AG09319 (cell line): ENCODE measurements at regions not wholly inside any gene's neighbourhood (a gene's known extent, or its start where the extent isn't known, plus 50 kb on each side); places are given as distances from the start of the nearest gene placed in this dataset.

ENCODE experiments used
- DNase-seq: peaks from one replicate; pipeline ENCODE4 v3.0.0-alpha.2; 2010; ENCODE audit warnings: low read depth; ENCODE audit errors: extremely low read depth
- TF ChIP-seq, protein P1 (sequence below): IDR thresholded peaks from 2 replicates; pipeline ENCODE4 v1.5.1; 2011; ENCODE audit warnings: low read depth, mild to moderate bottlenecking, inconsistent platforms, low read length, moderate library complexity

DNA sequence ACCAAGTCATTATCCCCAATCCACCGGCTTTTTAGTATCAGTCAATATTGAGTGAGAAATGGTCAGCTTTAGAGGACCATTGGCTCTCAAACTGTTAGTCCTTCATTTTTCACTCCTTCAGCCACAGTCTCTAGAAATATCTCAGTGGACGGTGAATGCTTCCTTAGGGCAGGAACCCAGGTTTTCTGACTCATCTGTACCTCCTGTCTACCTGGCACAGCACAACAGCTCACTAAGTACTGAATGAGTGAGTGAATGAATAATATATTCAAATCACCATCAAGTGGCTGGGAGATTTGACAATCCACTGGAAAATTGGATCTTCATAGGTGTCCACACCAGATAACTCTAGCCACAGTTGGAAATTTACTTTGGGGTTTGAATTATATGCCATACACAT, 609.5 kb upstream of the CLINT1 start:
- TF ChIP-seq, protein P1, sequence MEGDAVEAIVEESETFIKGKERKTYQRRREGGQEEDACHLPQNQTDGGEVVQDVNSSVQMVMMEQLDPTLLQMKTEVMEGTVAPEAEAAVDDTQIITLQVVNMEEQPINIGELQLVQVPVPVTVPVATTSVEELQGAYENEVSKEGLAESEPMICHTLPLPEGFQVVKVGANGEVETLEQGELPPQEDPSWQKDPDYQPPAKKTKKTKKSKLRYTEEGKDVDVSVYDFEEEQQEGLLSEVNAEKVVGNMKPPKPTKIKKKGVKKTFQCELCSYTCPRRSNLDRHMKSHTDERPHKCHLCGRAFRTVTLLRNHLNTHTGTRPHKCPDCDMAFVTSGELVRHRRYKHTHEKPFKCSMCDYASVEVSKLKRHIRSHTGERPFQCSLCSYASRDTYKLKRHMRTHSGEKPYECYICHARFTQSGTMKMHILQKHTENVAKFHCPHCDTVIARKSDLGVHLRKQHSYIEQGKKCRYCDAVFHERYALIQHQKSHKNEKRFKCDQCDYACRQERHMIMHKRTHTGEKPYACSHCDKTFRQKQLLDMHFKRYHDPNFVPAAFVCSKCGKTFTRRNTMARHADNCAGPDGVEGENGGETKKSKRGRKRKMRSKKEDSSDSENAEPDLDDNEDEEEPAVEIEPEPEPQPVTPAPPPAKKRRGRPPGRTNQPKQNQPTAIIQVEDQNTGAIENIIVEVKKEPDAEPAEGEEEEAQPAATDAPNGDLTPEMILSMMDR = no peak
- no peak for DNase-seq

DNA sequence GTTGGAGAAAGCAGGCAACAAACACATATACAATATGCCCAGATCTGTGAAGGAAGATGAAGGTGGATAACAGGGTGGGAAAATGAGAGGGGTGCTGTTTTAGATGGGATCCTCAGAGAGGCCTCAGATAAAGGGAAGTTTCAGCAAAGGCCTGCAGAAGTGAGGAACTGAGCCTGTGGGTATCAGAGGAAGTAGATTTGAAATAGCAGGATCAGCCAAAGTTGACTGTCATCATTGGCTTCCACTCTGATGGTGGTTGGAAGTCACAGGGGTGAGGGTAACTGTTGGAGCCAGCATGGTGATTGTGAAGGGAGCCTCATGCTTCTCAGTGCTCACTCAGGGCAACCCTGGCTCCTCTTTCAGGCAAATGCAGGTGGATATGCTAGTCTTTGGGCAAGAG, 607.2 kb upstream of the CLINT1 start:
- no peak for DNase-seq
- TF ChIP-seq, protein P1 = no peak

DNA sequence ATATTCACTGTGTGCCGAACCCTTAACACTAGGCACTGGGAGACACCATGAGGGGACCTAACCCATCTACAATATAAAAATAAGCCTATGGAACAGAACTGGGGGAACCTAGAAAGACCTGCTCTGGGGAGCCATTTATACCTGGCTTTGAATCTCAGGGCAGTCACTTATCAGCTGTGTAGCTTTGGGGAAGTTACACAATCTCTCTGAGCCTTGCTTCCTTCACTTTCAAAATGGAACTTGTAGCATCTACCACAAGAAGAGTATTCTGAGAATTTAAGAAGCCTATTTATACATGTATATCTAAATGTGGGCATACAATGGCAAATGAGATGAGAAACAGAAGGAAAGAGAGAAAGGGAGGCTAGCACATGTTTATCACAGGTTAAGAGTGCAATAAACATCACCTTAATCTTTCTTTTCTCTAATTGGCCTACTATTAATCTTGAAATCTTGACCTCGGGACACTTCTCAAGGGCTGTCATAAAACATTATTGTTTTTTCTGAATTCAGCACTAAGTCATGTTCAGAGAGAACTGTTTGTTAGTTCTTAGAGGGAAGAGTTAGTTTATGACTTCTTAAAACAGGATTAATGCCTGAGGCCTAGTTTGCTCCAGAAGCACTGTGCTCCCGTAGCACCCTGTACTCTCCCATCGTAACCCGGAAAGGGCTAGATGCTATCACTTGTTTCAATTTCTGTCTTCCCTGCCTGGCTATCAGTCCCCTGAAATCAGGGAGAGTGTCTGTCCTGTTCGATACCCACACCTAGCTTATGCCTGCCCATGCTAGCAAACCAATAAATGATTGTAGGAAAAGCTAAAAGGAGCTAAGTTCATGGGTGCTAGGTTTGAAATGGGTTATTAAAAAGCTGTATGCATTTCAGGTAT, 606.4 kb upstream of the CLINT1 start:
- DNase-seq = no peak
- TF ChIP-seq, protein P1 = no peak

DNA sequence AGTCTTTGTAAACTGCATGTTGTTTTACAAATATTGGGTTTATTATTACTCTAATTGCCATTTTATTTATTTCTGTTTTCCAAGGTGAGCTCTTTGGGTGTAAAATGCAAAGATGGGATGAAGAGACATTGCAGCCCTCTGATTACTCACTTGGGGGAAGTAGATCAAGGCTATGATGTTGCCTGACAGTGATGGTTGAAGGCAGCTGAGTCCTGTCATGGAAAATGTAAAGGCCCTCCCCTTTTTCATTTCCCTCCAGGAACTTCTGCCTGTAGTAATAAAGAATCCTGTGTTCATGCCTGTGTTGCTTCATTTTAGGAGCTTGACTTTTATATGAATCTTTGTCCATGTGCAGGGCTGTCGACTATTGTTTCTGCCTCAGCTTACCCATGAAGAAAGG, 605.4 kb upstream of the CLINT1 start:
- DNase-seq = no peak
- TF ChIP-seq, protein P1 = no peak

DNA sequence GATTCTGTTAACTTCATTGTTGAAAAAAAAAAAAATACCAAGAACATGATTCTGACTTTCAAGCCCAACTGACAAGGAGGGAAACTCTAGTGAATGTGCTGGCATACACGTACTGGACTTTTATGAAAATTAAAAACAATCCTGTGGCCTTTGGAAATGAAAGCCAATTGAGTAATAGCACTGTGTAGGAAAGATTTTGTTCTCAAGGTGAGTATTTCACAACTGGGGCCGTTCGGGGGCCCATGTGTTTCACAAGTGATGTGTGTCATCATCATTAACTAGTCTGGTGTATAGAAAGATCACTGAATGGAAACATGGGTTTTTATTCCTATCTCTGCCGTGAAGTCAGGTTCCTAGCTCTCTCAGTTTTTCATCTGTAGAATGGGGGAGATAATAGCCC, 605.0 kb upstream of the CLINT1 start:
- DNase-seq = peak; percentile 68
- TF ChIP-seq, protein P1 = no peak

DNA sequence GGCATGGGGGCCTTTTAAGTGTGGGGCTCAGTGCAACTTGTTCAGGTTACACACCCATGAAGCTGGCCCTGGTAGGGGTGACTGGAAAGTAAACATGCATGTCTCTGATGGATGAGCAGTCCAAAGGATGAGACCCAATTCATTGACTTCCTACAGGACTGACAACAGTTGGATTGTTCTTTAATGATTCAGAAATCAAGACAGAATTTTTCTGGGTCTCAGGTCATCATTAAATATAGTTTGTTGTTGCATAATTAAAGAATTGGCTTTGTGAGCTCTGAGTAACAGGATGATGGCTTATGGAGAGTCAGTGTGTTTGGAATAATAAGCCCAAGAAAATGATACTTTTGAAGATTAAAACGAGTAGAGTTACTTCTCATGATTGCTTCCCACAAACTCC, 604.2 kb upstream of the CLINT1 start:
- DNase-seq = no peak
- TF ChIP-seq, protein P1 = no peak

DNA sequence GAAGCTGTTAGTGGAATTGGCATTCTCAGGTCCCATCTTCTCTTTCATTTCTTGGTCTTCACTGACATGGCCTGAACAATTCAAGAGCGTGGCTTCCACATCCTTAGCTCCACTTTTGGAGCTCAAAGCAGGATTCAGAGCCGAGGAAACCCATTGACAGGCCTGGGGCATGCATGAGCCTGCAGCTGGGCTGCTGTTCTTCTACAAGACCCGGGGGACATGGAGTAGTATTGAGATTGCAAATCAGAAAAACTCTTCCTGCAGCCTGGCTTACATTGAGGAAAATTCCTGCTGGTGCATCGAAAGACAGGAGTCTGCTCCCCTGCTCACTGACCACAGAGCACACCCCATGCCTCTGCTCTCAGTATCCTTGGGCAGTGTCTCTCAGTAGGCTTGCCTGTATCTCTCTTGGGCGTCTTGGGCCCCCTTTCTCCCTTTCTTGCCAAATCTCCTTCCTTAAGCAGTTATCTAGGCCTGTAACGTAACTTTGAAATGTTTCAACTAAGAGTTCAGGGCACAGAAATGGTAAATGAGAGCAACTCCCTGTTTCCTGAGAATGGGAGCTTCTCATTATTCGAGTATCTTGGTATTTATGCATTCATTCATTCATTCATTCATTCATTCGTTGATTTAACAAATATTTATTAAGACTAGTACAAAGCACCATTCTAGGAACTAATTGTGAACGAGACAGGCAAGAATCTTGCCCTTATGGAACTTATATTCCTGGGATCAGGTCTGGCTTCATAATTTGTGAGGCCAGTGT, 603.6 kb upstream of the CLINT1 start:
- DNase-seq = no peak
- TF ChIP-seq, protein P1 = no peak
